Mesothelial cell of epicardium (in vitro differentiated cells): ENCODE measurements at regions not wholly inside any gene's neighbourhood (a gene's known extent, or its start where the extent isn't known, plus 50 kb on each side); places are given as distances from the start of the nearest gene placed in this dataset.
"Not testable (repeated sequence)": the region's sequence is repeated elsewhere in the genome, so short reads cannot be mapped to it uniquely, and the experiment has no call there.

ENCODE experiments used
- DNase-seq, 2 experiments: peaks; one replicate each; pipeline ENCODE4 v3.0.0; 2021; ENCODE audit warnings: low spot score in 2 of 2; ENCODE audit not compliant: unreplicated experiment in 2 of 2
- H3K27ac Mint-ChIP-seq: 2 replicates; pipeline ENCODE4 v1.8.0; 2021; ENCODE audit warnings: mixed read lengths
- H3K27me3 Mint-ChIP-seq: 2 replicates; pipeline ENCODE4 v1.8.0; 2021; ENCODE audit warnings: low read depth, mixed read lengths
- H3K36me3 Mint-ChIP-seq: 2 replicates; pipeline ENCODE4 v1.8.0; 2021; ENCODE audit warnings: mixed read lengths
- H3K4me1 Mint-ChIP-seq: 2 replicates; pipeline ENCODE4 v1.8.0; 2021; ENCODE audit warnings: mixed read lengths
- H3K4me3 Mint-ChIP-seq: 2 replicates; pipeline ENCODE4 v1.8.0; 2021; ENCODE audit warnings: mild to moderate bottlenecking, moderate library complexity, mixed read lengths
- H3K9me3 Mint-ChIP-seq: 2 replicates; pipeline ENCODE4 v1.8.0; 2021; ENCODE audit warnings: mixed read lengths
- CTCF ChIP-seq: fragments of 200-600 bp; sonication (generic); IDR thresholded peaks from one replicate; pipeline ENCODE4 v1.5.0; 2021; ENCODE audit warnings: antibody characterized with exemption; ENCODE audit not compliant: unreplicated experiment

DNA sequence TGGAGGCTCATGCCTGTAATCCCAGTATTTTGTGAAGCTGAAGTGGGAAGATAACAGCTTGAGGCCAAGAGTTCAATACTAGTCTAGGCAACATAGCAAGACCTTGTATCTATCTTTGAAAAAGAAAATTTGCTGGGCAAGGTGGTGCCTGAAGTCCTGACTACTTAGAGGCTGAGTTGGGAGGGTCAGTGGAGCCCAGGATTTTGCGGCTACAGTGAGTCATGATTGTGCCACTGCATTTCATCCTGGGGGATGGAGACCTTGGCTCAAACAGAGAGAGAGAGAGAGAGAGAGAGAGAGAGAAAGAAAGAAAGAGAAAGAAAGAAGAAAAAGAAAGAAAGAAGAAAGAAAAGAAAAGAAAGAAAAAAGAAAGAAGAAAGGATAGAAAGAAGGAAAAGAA, 1872.3 kb upstream of the PCDH20 start:
- H3K4me1 Mint-ChIP-seq = peaks cover 3% of the 10 kb centered on the region
- no peak overlapping the region for H3K27ac Mint-ChIP-seq
- H3K27me3 Mint-ChIP-seq = no peaks in the 10 kb centered on the region

DNA sequence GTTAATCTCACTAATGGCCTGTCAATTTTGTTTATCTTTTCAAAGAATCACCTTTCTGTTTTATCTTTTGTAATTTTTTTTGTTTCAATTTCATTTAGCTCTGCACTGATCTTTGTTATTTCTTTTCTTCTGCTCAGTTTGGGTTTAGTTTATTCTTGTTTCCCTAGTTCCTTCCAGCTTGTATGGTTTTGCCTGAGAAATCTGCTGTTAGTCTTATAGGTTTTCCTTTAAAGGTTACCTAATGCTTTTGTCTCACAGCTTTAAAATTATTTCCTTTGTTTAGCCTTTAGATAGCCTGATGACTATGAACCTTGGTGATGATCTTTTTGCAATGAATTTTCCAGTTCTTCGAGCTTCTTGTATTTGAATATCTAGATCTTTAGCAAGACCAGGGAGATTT, 1869.8 kb upstream of the PCDH20 start:
- Mint-ChIP-seq H3K27me3 (no peaks in the 10 kb centered on the region), H3K27ac (no peak overlapping the region), H3K9me3 (peaks cover 41% of the 10 kb centered on the region), H3K4me1 (no peaks in the 10 kb centered on the region), H3K36me3 (peaks cover 6% of the 10 kb centered on the region), H3K4me3 (no peak overlapping the region)
- no peak for TF ChIP-seq CTCF
- no peak for DNase-seq

More for the DNA sequence above, 1872.3 kb upstream of the PCDH20 start:
- TF ChIP-seq CTCF = no peak
- Mint-ChIP-seq H3K36me3 (peaks cover 3% of the 10 kb centered on the region), H3K4me3 (no peak overlapping the region), H3K9me3 (peaks cover 28% of the 10 kb centered on the region)
- DNase-seq = no peak

DNA sequence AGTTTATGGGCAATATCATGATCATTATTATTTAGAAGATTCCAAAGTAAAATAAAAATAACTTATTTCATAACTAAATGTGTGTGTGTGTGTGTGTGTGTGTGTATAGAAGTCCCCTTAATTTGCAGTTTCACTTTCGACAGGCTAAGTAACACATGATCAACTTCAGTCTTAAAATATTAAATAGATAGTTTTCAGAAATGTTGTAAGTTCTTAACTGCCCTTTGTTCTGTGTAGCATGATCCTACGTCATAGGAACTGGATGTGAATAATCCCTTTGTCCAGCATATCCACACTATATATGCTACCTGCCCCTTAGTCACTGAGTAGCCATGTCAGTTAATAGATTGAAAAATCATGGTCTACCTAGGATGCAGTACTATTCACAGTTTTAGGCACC, 1863.5 kb upstream of the PCDH20 start:
- Mint-ChIP-seq H3K27ac (no peak overlapping the region), H3K36me3 (peaks cover 7% of the 10 kb centered on the region), H3K4me3 (no peak overlapping the region), H3K9me3 (peaks cover 53% of the 10 kb centered on the region), H3K4me1 (no peaks in the 10 kb centered on the region), H3K27me3 (no peaks in the 10 kb centered on the region)
- no peak for DNase-seq
- no peak for TF ChIP-seq CTCF

DNA sequence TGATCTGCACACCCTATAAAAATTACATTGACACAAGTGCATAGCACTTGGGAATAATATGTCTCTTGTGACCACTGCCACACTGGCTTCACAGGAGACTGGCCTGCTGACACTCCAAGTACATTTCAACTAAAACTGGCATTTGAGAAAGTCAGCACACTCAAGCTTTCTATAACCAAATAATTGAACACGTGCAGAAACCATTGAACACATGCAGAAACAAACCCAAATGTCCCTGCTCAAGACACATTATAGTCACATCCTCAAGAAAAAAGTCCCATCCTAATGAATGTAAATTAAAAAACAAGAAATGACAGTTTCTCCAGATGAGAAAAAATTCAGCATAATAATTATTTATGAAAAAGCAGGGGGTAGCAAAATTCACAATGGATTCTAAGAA, 1859.1 kb upstream of the PCDH20 start:
- Mint-ChIP-seq H3K9me3 (peaks cover 40% of the 10 kb centered on the region), H3K4me1 (no peaks in the 10 kb centered on the region), H3K36me3 (peaks cover 4% of the 10 kb centered on the region), H3K27ac (no peak overlapping the region), H3K4me3 (no peak overlapping the region), H3K27me3 (no peaks in the 10 kb centered on the region)
- no peak for DNase-seq
- TF ChIP-seq CTCF = no peak

DNA sequence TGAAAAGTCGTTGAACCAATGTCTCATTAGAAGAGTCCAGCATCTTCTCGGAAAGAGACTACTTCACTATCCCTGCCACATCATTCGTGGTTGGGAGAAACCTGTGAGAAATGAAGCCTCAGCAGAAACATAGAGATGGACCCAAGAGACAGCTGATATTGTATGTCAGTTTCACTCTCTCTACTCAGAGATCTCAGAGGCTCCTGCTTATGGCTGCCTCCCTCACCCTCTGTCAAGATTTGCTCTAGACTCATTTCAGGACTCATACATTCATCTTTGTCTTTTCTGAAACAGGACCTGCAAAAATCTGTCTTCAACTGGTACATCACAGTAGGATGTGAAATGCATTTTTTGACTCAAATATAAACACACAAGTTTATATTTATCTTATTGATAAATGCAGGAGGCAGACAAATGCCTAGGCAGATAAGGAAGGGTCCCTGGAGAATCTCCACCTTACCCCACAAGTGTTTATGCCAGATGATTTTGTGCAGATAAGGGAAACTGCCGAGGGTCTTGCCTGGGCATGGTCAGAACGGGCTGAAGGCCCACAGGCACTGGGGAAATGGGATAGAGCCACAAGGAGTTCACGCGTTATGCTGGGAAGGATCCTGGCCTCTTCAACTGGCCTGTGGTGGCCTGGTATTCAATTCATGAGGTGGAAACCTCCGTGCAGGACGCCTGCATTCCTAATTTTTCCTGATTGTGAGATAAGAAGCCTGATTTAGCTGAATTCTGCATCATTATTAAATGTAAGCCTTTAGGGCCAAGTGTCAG, 1834.0 kb upstream of the PCDH20 start:
- Mint-ChIP-seq H3K27me3 (no peaks in the 10 kb centered on the region), H3K27ac (no peak overlapping the region), H3K4me3 (no peak overlapping the region), H3K36me3 (no peaks in the 10 kb centered on the region), H3K9me3 (peaks cover 6% of the 10 kb centered on the region), H3K4me1 (no peaks in the 10 kb centered on the region)
- no peak for TF ChIP-seq CTCF
- DNase-seq = no peak

- H3K4me3 Mint-ChIP-seq, H3K27ac Mint-ChIP-seq, H3K36me3 Mint-ChIP-seq, DNase-seq, H3K27me3 Mint-ChIP-seq, H3K4me1 Mint-ChIP-seq: not testable (repeated sequence)
- peaks cover 16% of the 10 kb centered on the region for H3K9me3 Mint-ChIP-seq
Observed at GRCh38 chr13:63236667-63237396, 1821.2 kb upstream of the PCDH20 start.

GRCh38 chr13:63218596-63218995, 1802.9 kb upstream of the PCDH20 start:
- not testable (repeated sequence) for H3K9me3 Mint-ChIP-seq, H3K27ac Mint-ChIP-seq, H3K4me1 Mint-ChIP-seq

More at GRCh38 chr13:63218596-63218995, 1802.9 kb upstream of the PCDH20 start:
- not testable (repeated sequence) for H3K4me3 Mint-ChIP-seq, H3K36me3 Mint-ChIP-seq, DNase-seq
- H3K27me3 Mint-ChIP-seq = peaks cover 28% of the 10 kb centered on the region
